Esophagus squamous epithelium (tissue), 5 donors: ENCODE measurements at regions not wholly inside any gene's neighbourhood (a gene's known extent, or its start where the extent isn't known, plus 50 kb on each side); places are given as distances from the start of the nearest gene placed in this dataset.

Experiments used
- DNase-seq: peaks from one replicate; lab custom pipeline; 2025; lab: John Stamatoyannopoulos, UW
- H3K27ac ChIP-seq, 4 donors: fragments of 200-600 bp; sonication (generic); one replicate each; pipeline ENCODE4 v1.5.1; 2016 to 2019; ENCODE audit warnings: mild to moderate bottlenecking in 1 of 4
- H3K27me3 ChIP-seq, 4 donors: fragments of 200-600 bp; sonication (generic); 1 replicate in 3 of 4; 2 replicates in 1 of 4; pipeline versions ENCODE4 v1.5.1 to v1.6.0; 2017 to 2021; ENCODE audit warnings: antibody characterized with exemption in 1 of 4
- H3K36me3 ChIP-seq, 3 donors: fragments of 200-600 bp; sonication (generic); one replicate each; pipeline ENCODE4 v1.5.1; 2016 to 2019
- H3K4me1 ChIP-seq, 3 donors: fragments of 200-600 bp; sonication (generic); one replicate each; pipeline ENCODE4 v1.5.1; 2017 to 2019
- H3K4me3 ChIP-seq, 4 donors: fragments of 200-600 bp; sonication (generic); 1 replicate in 3 of 4; 2 replicates in 1 of 4; pipeline ENCODE4 v1.5.1; 2016 to 2019; ENCODE audit warnings: mild to moderate bottlenecking in 2 of 4, moderate library complexity in 1 of 4
- H3K9me3 ChIP-seq, 3 donors: fragments of 200-600 bp; sonication (generic); one replicate each; pipeline ENCODE4 v1.5.1; 2016 to 2019
- CTCF ChIP-seq, 6 experiments: fragments of 450-650 bp in 4 of 6; fragments of 200-600 bp in 2 of 6; sonication (generic) in 2 of 6; IDR thresholded peaks; one replicate each; pipeline ENCODE4 v1.5.1; 2016 to 2019; ENCODE audit warnings: antibody characterized with exemption in 6 of 6, mild to moderate bottlenecking in 4 of 6, moderate library complexity in 4 of 6
- POLR2A ChIP-seq, 4 donors: fragments of 450-650 bp; IDR thresholded peaks; one replicate each; pipeline ENCODE4 v1.6.1; 2017; ENCODE audit warnings: antibody characterized with exemption in 4 of 4, mild to moderate bottlenecking in 4 of 4, moderate library complexity in 3 of 4
- WGBS, 2 donors: methylation state at CpG; one replicate each; pipeline ENCODE4 v1.1.5; 2018; 5-methylcytosine and 5-hydroxymethylcytosine counted together
- intact Hi-C: fragments of 100-400 bp; cut with DNase I; formaldehyde crosslinking; loops from one replicate; pipeline ENCODE4 v1.15.0; 2022
- donor health status: DM: yes; HTN: yes; CAD: no.

- TF ChIP-seq POLR2A (IDR thresholded peaks at IDR 0.05): no peak
- TF ChIP-seq CTCF (IDR thresholded peaks at IDR 0.05): no peak
- Histone ChIP-seq H3K4me3 (no peak overlapping the region), H3K9me3 (no peaks in the 10 kb centered on the region), H3K27me3 (no peaks in the 10 kb centered on the region), H3K27ac (no peak overlapping the region), H3K36me3 (no peaks in the 10 kb centered on the region), H3K4me1 (no peaks in the 10 kb centered on the region)
- intact Hi-C loops: no loop called here
- WGBS, 2 donors: 73 to 79% methylated on average over 4 of the region's 4 CpGs
- DNase-seq: no peak
These were observed 426.2 kb downstream of the CDH11 start for GRCh38 chr16:64695684-64696083.

- intact Hi-C loops: no loop called here
- Histone ChIP-seq H3K9me3 (no peaks in the 10 kb centered on the region), H3K36me3 (no peaks in the 10 kb centered on the region), H3K4me1 (no peaks in the 10 kb centered on the region), H3K27ac (no peak overlapping the region), H3K27me3 (no peaks in the 10 kb centered on the region), H3K4me3 (no peak overlapping the region)
- DNase-seq: no peak
- WGBS, 2 donors: 62 to 67% methylated on average over 3 of the region's 3 CpGs
- TF ChIP-seq CTCF (IDR thresholded peaks at IDR 0.05) (no peak), POLR2A (IDR thresholded peaks at IDR 0.05) (no peak)
These were observed 427.9 kb downstream of the CDH11 start for GRCh38 chr16:64693946-64694345.

- Histone ChIP-seq H3K4me3 (no peak overlapping the region), H3K27ac (no peak overlapping the region), H3K4me1 (no peaks in the 10 kb centered on the region), H3K9me3 (no peaks in the 10 kb centered on the region), H3K36me3 (no peaks in the 10 kb centered on the region), H3K27me3 (no peaks in the 10 kb centered on the region)
- TF ChIP-seq CTCF (IDR thresholded peaks at IDR 0.05): no peak
- no peak for DNase-seq
- intact Hi-C loops: no loop called here
- WGBS, 2 donors: 90% methylated on average over 4 of the region's 4 CpGs
These were observed 434.1 kb downstream of the CDH11 start for GRCh38 chr16:64687786-64688185.

GRCh38 chr16:64687123-64687522 is 434.7 kb downstream of the CDH11 start:
- no peaks in the 10 kb centered on the region for H3K4me1 ChIP-seq
- 80 to 84% methylated on average over 2 of the region's 2 CpGs for WGBS, 2 donors
- no peaks in the 10 kb centered on the region for H3K9me3 ChIP-seq
- intact Hi-C loops: no loop called here
- H3K36me3 ChIP-seq: no peaks in the 10 kb centered on the region
- no peak overlapping the region for H3K27ac ChIP-seq
- no peak for TF ChIP-seq CTCF (IDR thresholded peaks at IDR 0.05)
- no peak for TF ChIP-seq POLR2A (IDR thresholded peaks at IDR 0.05)
- DNase-seq: no peak
- H3K4me3 ChIP-seq: no peak overlapping the region
- no peaks in the 10 kb centered on the region for H3K27me3 ChIP-seq

GRCh38 chr16:64679976-64680690 is 441.7 kb downstream of the CDH11 start:
- no peaks in the 10 kb centered on the region for H3K9me3 ChIP-seq
- no peak for TF ChIP-seq CTCF (IDR thresholded peaks at IDR 0.05)
- TF ChIP-seq POLR2A (IDR thresholded peaks at IDR 0.05): no peak
- no peaks in the 10 kb centered on the region for H3K27me3 ChIP-seq
- no peak overlapping the region for H3K27ac ChIP-seq
- DNase-seq: no peak
- H3K36me3 ChIP-seq: no peaks in the 10 kb centered on the region
- intact Hi-C loops: no loop called here
- no peak overlapping the region for H3K4me3 ChIP-seq
- no peaks in the 10 kb centered on the region for H3K4me1 ChIP-seq
- 29 to 43% methylated on average over 4 of the region's 4 CpGs for WGBS, 2 donors
